Esophagus squamous epithelium (tissue), 5 donors: ENCODE measurements at regions not wholly inside any gene's neighbourhood (a gene's known extent, or its start where the extent isn't known, plus 50 kb on each side); places are given as distances from the start of the nearest gene placed in this dataset.

ENCODE experiments used
- DNase-seq: peaks from one replicate; lab custom pipeline; 2025; lab: John Stamatoyannopoulos, UW
- H3K27ac ChIP-seq, 4 donors: fragments of 200-600 bp; sonication (generic); one replicate each; pipeline ENCODE4 v1.5.1; 2016 to 2019; ENCODE audit warnings: mild to moderate bottlenecking in 1 of 4
- H3K27me3 ChIP-seq, 4 donors: fragments of 200-600 bp; sonication (generic); 1 replicate in 3 of 4; 2 replicates in 1 of 4; pipeline versions ENCODE4 v1.5.1 to v1.6.0; 2017 to 2021; ENCODE audit warnings: antibody characterized with exemption in 1 of 4
- H3K36me3 ChIP-seq, 3 donors: fragments of 200-600 bp; sonication (generic); one replicate each; pipeline ENCODE4 v1.5.1; 2016 to 2019
- H3K4me1 ChIP-seq, 3 donors: fragments of 200-600 bp; sonication (generic); one replicate each; pipeline ENCODE4 v1.5.1; 2017 to 2019
- H3K4me3 ChIP-seq, 4 donors: fragments of 200-600 bp; sonication (generic); 1 replicate in 3 of 4; 2 replicates in 1 of 4; pipeline ENCODE4 v1.5.1; 2016 to 2019; ENCODE audit warnings: mild to moderate bottlenecking in 2 of 4, moderate library complexity in 1 of 4
- H3K9me3 ChIP-seq, 3 donors: fragments of 200-600 bp; sonication (generic); one replicate each; pipeline ENCODE4 v1.5.1; 2016 to 2019
- CTCF ChIP-seq, 6 experiments: fragments of 450-650 bp in 4 of 6; fragments of 200-600 bp in 2 of 6; sonication (generic) in 2 of 6; IDR thresholded peaks; one replicate each; pipeline ENCODE4 v1.5.1; 2016 to 2019; ENCODE audit warnings: antibody characterized with exemption in 6 of 6, mild to moderate bottlenecking in 4 of 6, moderate library complexity in 4 of 6
- POLR2A ChIP-seq, 4 donors: fragments of 450-650 bp; IDR thresholded peaks; one replicate each; pipeline ENCODE4 v1.6.1; 2017; ENCODE audit warnings: antibody characterized with exemption in 4 of 4, mild to moderate bottlenecking in 4 of 4, moderate library complexity in 3 of 4
- WGBS, 2 donors: methylation state at CpG; one replicate each; pipeline ENCODE4 v1.1.5; 2018; 5-methylcytosine and 5-hydroxymethylcytosine counted together
- intact Hi-C: fragments of 100-400 bp; cut with DNase I; formaldehyde crosslinking; loops from one replicate; pipeline ENCODE4 v1.15.0; 2022
- donor health status: DM: yes; HTN: yes; CAD: no.

- DNase-seq = no peak
- TF ChIP-seq POLR2A (IDR thresholded peaks at IDR 0.05) (no peak), CTCF (IDR thresholded peaks at IDR 0.05) (no peak)
- WGBS, 2 donors = 73 to 91% methylated on average over 15 to 16 of the region's 17 CpGs
- H3K27ac ChIP-seq = peak overlapping the region; percentile 7 to 81 (median 76)
- intact Hi-C loops = no loop called here
- H3K4me1 ChIP-seq = peaks cover 13 to 31% (median 22%) of the 10 kb centered on the region in 3 donors
- no peaks in the 10 kb centered on the region for H3K36me3 ChIP-seq
- H3K4me3 ChIP-seq = no peak overlapping the region
- H3K9me3 ChIP-seq = no peaks in the 10 kb centered on the region
- peaks cover 0 to 3% (median 0%) of the 10 kb centered on the region in 4 donors for H3K27me3 ChIP-seq
These were observed 556.6 kb downstream of the MIAT start for GRCh38 chr22:27213766-27214581.

GRCh38 chr22:27214691-27215090 lies 557.3 kb downstream of the MIAT start:
- no peaks in the 10 kb centered on the region for H3K36me3 ChIP-seq
- no peak for DNase-seq
- no peaks in the 10 kb centered on the region for H3K9me3 ChIP-seq
- H3K4me3 ChIP-seq = no peak overlapping the region
- peaks cover 0 to 3% (median 0%) of the 10 kb centered on the region in 4 donors for H3K27me3 ChIP-seq
- TF ChIP-seq CTCF (IDR thresholded peaks at IDR 0.05) = no peak
- no peak for TF ChIP-seq POLR2A (IDR thresholded peaks at IDR 0.05)
- H3K4me1 ChIP-seq = peaks cover 13 to 31% (median 22%) of the 10 kb centered on the region in 3 donors
- intact Hi-C loops = no loop called here
- WGBS, 2 donors = 83 to 88% methylated on average over 6 of the region's 6 CpGs
- H3K27ac ChIP-seq = peak overlapping the region in 3 of 4 donors; percentile 35 to 81 (median 68)

GRCh38 chr22:27215871-27216270 lies 558.5 kb downstream of the MIAT start:
- no peaks in the 10 kb centered on the region for H3K36me3 ChIP-seq
- DNase-seq = no peak
- 62 to 63% methylated on average over 4 of the region's 5 CpGs for WGBS, 2 donors
- peaks cover 0 to 3% (median 0%) of the 10 kb centered on the region in 4 donors for H3K27me3 ChIP-seq
- intact Hi-C loops = no loop called here
- no peak overlapping the region for H3K27ac ChIP-seq
- TF ChIP-seq CTCF (IDR thresholded peaks at IDR 0.05) = no peak
- TF ChIP-seq POLR2A (IDR thresholded peaks at IDR 0.05) = no peak
- H3K9me3 ChIP-seq = no peaks in the 10 kb centered on the region
- H3K4me1 ChIP-seq = peaks cover 13 to 35% (median 22%) of the 10 kb centered on the region in 3 donors
- H3K4me3 ChIP-seq = no peak overlapping the region

- Histone ChIP-seq H3K4me3 (no peak overlapping the region), H3K27me3 (peaks cover 0 to 3% (median 0%) of the 10 kb centered on the region in 4 donors), H3K9me3 (no peaks in the 10 kb centered on the region), H3K36me3 (no peaks in the 10 kb centered on the region), H3K4me1 (peaks cover 13 to 35% (median 22%) of the 10 kb centered on the region in 3 donors), H3K27ac (no peak overlapping the region)
- intact Hi-C loops = no loop called here
- whole genome bisulfite sequencing, 2 donors = 92% methylated on average over 1 of the region's 1 CpG; no CpG with 5 or more reads in 1 of the 2 donors
- DNase-seq = no peak
- TF ChIP-seq CTCF (IDR thresholded peaks at IDR 0.05) (no peak), POLR2A (IDR thresholded peaks at IDR 0.05) (no peak)
These were observed 559.1 kb downstream of the MIAT start for GRCh38 chr22:27216444-27216843.

GRCh38 chr22:27217154-27217553 lies 559.8 kb downstream of the MIAT start:
- H3K27me3 ChIP-seq = peaks cover 0 to 3% (median 0%) of the 10 kb centered on the region in 4 donors
- no peaks in the 10 kb centered on the region for H3K9me3 ChIP-seq
- intact Hi-C loops = no loop called here
- H3K27ac ChIP-seq = peak overlapping the region in 1 of 4 donors; percentile 4
- H3K4me3 ChIP-seq = no peak overlapping the region
- H3K4me1 ChIP-seq = peaks cover 9 to 29% (median 19%) of the 10 kb centered on the region in 3 donors
- TF ChIP-seq POLR2A (IDR thresholded peaks at IDR 0.05) = no peak
- TF ChIP-seq CTCF (IDR thresholded peaks at IDR 0.05) = no peak
- no peak for DNase-seq
- H3K36me3 ChIP-seq = no peaks in the 10 kb centered on the region
- 45 to 83% methylated on average over 2 to 3 of the region's 3 CpGs for WGBS, 2 donors
